Activated naive CD4-positive, alpha-beta T cell treated with anti-CD3 and anti-CD28 coated beads, Interleukin-2, amount 50 U/mL, for 24 hours (primary cell): ENCODE measurements at regions not wholly inside any gene's neighbourhood (a gene's known extent, or its start where the extent isn't known, plus 50 kb on each side); places are given as distances from the start of the nearest gene placed in this dataset.
"Not testable (repeated sequence)": the region's sequence is repeated elsewhere in the genome, so short reads cannot be mapped to it uniquely, and the experiment has no call there.

ENCODE experiments used
- H3K27ac Mint-ChIP-seq: one replicate; pipeline ENCODE4 v1.8.0; 2021; ENCODE audit warnings: mild to moderate bottlenecking, mixed read lengths
- H3K27me3 Mint-ChIP-seq: one replicate; pipeline ENCODE4 v1.8.0; 2021; ENCODE audit warnings: mixed read lengths
- H3K36me3 Mint-ChIP-seq: one replicate; pipeline ENCODE4 v1.8.0; 2021; ENCODE audit warnings: mixed read lengths
- H3K4me1 Mint-ChIP-seq: one replicate; pipeline ENCODE4 v1.8.0; 2021; ENCODE audit warnings: mixed read lengths
- H3K4me3 Mint-ChIP-seq: one replicate; pipeline ENCODE4 v1.8.0; 2021; ENCODE audit warnings: mild to moderate bottlenecking, mixed read lengths
- H3K9me3 Mint-ChIP-seq: one replicate; pipeline ENCODE4 v1.8.0; 2021; ENCODE audit warnings: mixed read lengths

GRCh38 chr10:23892296-23892695 lies 316.6 kb upstream of the KIAA1217 start:
- Mint-ChIP-seq H3K4me1 (no peaks in the 10 kb centered on the region), H3K27me3 (peaks cover 2% of the 10 kb centered on the region), H3K36me3 (no peaks in the 10 kb centered on the region), H3K27ac (no peak overlapping the region), H3K9me3 (no peaks in the 10 kb centered on the region), H3K4me3 (no peak overlapping the region)

- H3K4me1 Mint-ChIP-seq = no peaks in the 10 kb centered on the region
- H3K4me3 Mint-ChIP-seq = no peak overlapping the region
- peaks cover 1% of the 10 kb centered on the region for H3K27me3 Mint-ChIP-seq
- no peaks in the 10 kb centered on the region for H3K9me3 Mint-ChIP-seq
- no peaks in the 10 kb centered on the region for H3K36me3 Mint-ChIP-seq
- H3K27ac Mint-ChIP-seq = no peak overlapping the region
Measured at GRCh38 chr10:23897267-23897666, 311.7 kb upstream of the KIAA1217 start.

GRCh38 chr10:23897861-23898260 lies 311.1 kb upstream of the KIAA1217 start:
- no peaks in the 10 kb centered on the region for H3K4me1 Mint-ChIP-seq
- H3K9me3 Mint-ChIP-seq = no peaks in the 10 kb centered on the region
- no peak overlapping the region for H3K4me3 Mint-ChIP-seq
- no peak overlapping the region for H3K27ac Mint-ChIP-seq
- no peaks in the 10 kb centered on the region for H3K36me3 Mint-ChIP-seq
- H3K27me3 Mint-ChIP-seq = peaks cover 3% of the 10 kb centered on the region

- H3K27me3 Mint-ChIP-seq = peaks cover 2% of the 10 kb centered on the region
- no peaks in the 10 kb centered on the region for H3K4me1 Mint-ChIP-seq
- no peak overlapping the region for H3K27ac Mint-ChIP-seq
- H3K36me3 Mint-ChIP-seq = no peaks in the 10 kb centered on the region
- H3K4me3 Mint-ChIP-seq = no peak overlapping the region
- no peaks in the 10 kb centered on the region for H3K9me3 Mint-ChIP-seq
Measured at GRCh38 chr10:23899166-23899565, 309.8 kb upstream of the KIAA1217 start.

GRCh38 chr10:23910291-23910690 lies 298.6 kb upstream of the KIAA1217 start:
- Mint-ChIP-seq H3K36me3 (no peaks in the 10 kb centered on the region), H3K9me3 (peaks cover 14% of the 10 kb centered on the region), H3K4me1 (no peaks in the 10 kb centered on the region), H3K27me3 (peaks cover 3% of the 10 kb centered on the region), H3K27ac (no peak overlapping the region), H3K4me3 (no peak overlapping the region)

- peaks cover 3% of the 10 kb centered on the region for H3K27me3 Mint-ChIP-seq
- no peaks in the 10 kb centered on the region for H3K4me1 Mint-ChIP-seq
- H3K36me3 Mint-ChIP-seq = no peaks in the 10 kb centered on the region
- no peak overlapping the region for H3K27ac Mint-ChIP-seq
- H3K9me3 Mint-ChIP-seq = peaks cover 9% of the 10 kb centered on the region
- no peak overlapping the region for H3K4me3 Mint-ChIP-seq
Measured at GRCh38 chr10:23912884-23913404, 296.0 kb upstream of the KIAA1217 start.

GRCh38 chr10:23914641-23915040 lies 294.3 kb upstream of the KIAA1217 start:
- Mint-ChIP-seq H3K4me1 (no peaks in the 10 kb centered on the region), H3K4me3 (no peak overlapping the region), H3K27me3 (peaks cover 3% of the 10 kb centered on the region), H3K27ac (no peak overlapping the region), H3K9me3 (peaks cover 4% of the 10 kb centered on the region), H3K36me3 (no peaks in the 10 kb centered on the region)

- peaks cover 3% of the 10 kb centered on the region for H3K27me3 Mint-ChIP-seq
- no peak overlapping the region for H3K4me3 Mint-ChIP-seq
- H3K9me3 Mint-ChIP-seq = peaks cover 3% of the 10 kb centered on the region
- H3K27ac Mint-ChIP-seq = no peak overlapping the region
- H3K4me1 Mint-ChIP-seq = no peaks in the 10 kb centered on the region
- H3K36me3 Mint-ChIP-seq = no peaks in the 10 kb centered on the region
Measured at GRCh38 chr10:23917251-23917840, 291.6 kb upstream of the KIAA1217 start.

- Mint-ChIP-seq H3K27ac (no peak overlapping the region), H3K9me3 (no peaks in the 10 kb centered on the region), H3K4me3 (no peak overlapping the region), H3K36me3 (no peaks in the 10 kb centered on the region), H3K27me3 (peaks cover 3% of the 10 kb centered on the region), H3K4me1 (no peaks in the 10 kb centered on the region)
Measured at GRCh38 chr10:23918090-23918723, 290.7 kb upstream of the KIAA1217 start.

GRCh38 chr10:23918839-23919238 lies 290.1 kb upstream of the KIAA1217 start:
- no peak overlapping the region for H3K4me3 Mint-ChIP-seq
- H3K9me3 Mint-ChIP-seq = no peaks in the 10 kb centered on the region
- H3K27ac Mint-ChIP-seq = no peak overlapping the region
- peaks cover 3% of the 10 kb centered on the region for H3K27me3 Mint-ChIP-seq
- no peaks in the 10 kb centered on the region for H3K36me3 Mint-ChIP-seq
- no peaks in the 10 kb centered on the region for H3K4me1 Mint-ChIP-seq

GRCh38 chr10:23927576-23928325 lies 281.2 kb upstream of the KIAA1217 start:
- Mint-ChIP-seq H3K4me3 (peak overlapping the region; percentile 15), H3K9me3 (no peaks in the 10 kb centered on the region), H3K27me3 (no peaks in the 10 kb centered on the region), H3K27ac (no peak overlapping the region), H3K36me3 (no peaks in the 10 kb centered on the region), H3K4me1 (no peaks in the 10 kb centered on the region)

- not testable (repeated sequence) for H3K27me3 Mint-ChIP-seq, H3K9me3 Mint-ChIP-seq, H3K4me1 Mint-ChIP-seq, H3K36me3 Mint-ChIP-seq, H3K27ac Mint-ChIP-seq, H3K4me3 Mint-ChIP-seq
Measured at GRCh38 chr10:23934023-23934422, 274.9 kb upstream of the KIAA1217 start.

- H3K4me1 Mint-ChIP-seq = no peaks in the 10 kb centered on the region
- H3K4me3 Mint-ChIP-seq = no peak overlapping the region
- no peaks in the 10 kb centered on the region for H3K27me3 Mint-ChIP-seq
- no peaks in the 10 kb centered on the region for H3K36me3 Mint-ChIP-seq
- no peak overlapping the region for H3K27ac Mint-ChIP-seq
- H3K9me3 Mint-ChIP-seq = no peaks in the 10 kb centered on the region
Measured at GRCh38 chr10:23945845-23946244, 263.1 kb upstream of the KIAA1217 start.

GRCh38 chr10:23951841-23952240 lies 257.1 kb upstream of the KIAA1217 start:
- no peaks in the 10 kb centered on the region for H3K4me1 Mint-ChIP-seq
- H3K9me3 Mint-ChIP-seq = no peaks in the 10 kb centered on the region
- no peak overlapping the region for H3K4me3 Mint-ChIP-seq
- H3K27me3 Mint-ChIP-seq = no peaks in the 10 kb centered on the region
- H3K27ac Mint-ChIP-seq = no peak overlapping the region
- H3K36me3 Mint-ChIP-seq = no peaks in the 10 kb centered on the region

- H3K36me3 Mint-ChIP-seq = no peaks in the 10 kb centered on the region
- H3K4me1 Mint-ChIP-seq = no peaks in the 10 kb centered on the region
- no peak overlapping the region for H3K4me3 Mint-ChIP-seq
- no peak overlapping the region for H3K27ac Mint-ChIP-seq
- no peaks in the 10 kb centered on the region for H3K9me3 Mint-ChIP-seq
- H3K27me3 Mint-ChIP-seq = no peaks in the 10 kb centered on the region
Measured at GRCh38 chr10:23955456-23956225, 253.3 kb upstream of the KIAA1217 start.
